LoVo (cell line): ENCODE measurements at regions not wholly inside any gene's neighbourhood (a gene's known extent, or its start where the extent isn't known, plus 50 kb on each side); places are given as distances from the start of the nearest gene placed in this dataset.
A peak's percentile ranks its signal among the peaks of the same experiment; 100 is the strongest.

Source experiments
- DNase-seq: peaks from one replicate; pipeline ENCODE4 v3.0.0-alpha.2; 2016; ENCODE audit warnings: low spot score

DNA sequence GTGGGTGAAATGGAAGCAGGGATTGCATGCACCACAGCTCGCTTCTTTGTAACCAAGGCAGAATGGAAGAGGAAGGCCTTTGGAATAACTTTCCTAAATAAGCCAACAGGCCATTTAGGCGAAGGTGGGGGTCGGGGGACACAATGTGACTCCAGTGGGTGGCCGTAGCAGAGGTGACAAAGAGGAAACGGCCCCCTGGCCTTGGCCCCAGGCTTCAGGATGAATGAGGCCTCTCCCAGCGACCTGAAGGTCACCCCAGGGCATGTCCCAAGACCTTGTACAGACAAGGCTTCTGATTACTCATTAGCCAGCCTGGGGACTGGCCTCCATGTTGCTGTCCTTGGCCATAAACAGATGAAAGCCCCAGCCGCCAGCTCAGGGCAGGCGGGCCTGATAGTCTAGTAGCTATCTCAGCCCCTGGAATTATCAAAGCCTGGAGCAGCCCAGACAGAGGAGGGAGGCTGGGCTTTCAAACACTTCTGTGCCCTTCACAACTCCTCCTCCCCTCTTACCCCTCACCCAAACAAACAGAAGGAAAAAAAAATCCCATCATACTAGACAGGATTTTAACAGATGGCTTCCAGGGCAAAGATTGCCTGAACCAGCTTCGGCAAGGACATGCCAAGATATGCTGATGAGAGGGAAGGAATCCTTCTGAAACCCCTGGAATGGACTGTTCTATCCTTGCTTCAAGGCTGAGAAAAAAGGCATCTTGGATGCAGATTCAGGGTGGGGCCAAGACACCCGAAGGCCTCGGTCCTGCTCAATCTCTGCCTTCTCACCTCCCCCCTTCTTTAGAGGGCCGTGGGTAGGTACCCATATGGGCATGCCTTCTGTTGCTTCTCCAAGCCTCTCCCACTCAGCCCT is 142.3 kb upstream of the PARP11 start:
- no peak for DNase-seq

GRCh38 chr12:4014858-4015224 is 141.6 kb upstream of the PARP11 start:
- DNase-seq: no peak

GRCh38 chr12:4014444-4014843 is 141.2 kb upstream of the PARP11 start:
- DNase-seq: no peak

DNA sequence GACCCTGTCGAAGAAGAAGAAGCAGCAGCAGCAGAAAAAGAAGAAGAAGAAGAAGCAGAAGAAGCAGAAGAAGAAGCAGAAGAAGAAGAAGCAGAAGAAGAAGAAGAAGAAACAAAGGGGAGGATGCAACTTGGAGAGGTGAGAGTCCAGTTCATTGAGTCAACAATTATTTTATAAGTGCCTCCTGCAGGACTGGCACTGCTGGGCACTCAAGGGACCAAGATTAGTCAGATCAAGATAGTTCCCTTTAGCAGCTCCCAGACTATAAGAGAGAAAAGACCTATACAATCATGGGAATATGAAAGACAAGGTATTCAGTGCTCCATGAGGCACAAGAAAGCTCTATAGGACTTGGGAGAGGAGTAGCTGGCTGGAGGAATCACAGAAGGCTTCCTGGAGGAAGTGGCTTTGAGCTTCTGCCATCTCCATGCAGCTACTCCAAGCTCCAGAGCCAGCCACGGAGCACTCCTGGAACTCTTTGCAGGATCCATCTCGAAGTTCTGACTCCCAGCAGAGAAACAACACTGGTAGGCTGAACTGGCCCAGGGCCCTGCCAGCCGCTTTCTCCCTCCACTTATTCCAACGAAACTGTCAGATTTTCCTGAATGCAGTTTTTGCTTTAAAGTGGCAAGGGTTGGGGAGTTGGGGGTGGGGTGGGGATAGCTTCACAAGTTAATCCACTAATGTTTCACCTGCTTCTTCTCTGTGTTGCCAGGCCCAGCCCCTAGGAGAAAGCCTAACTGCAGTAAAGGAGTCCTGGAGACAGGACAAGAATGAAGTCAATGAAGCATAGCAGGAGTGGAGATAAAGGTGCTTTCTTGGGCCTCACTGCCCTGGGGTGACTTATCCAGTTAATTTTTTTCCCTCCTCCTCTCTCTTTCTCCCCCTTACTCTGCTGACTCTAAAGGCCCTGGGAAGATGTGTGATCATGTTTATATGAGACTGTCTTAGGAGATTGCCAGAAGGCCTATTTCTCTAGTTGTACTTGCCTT is 140.1 kb upstream of the PARP11 start:
- no peak for DNase-seq

GRCh38 chr12:4012073-4012472 is 138.9 kb upstream of the PARP11 start:
- DNase-seq: no peak

DNA sequence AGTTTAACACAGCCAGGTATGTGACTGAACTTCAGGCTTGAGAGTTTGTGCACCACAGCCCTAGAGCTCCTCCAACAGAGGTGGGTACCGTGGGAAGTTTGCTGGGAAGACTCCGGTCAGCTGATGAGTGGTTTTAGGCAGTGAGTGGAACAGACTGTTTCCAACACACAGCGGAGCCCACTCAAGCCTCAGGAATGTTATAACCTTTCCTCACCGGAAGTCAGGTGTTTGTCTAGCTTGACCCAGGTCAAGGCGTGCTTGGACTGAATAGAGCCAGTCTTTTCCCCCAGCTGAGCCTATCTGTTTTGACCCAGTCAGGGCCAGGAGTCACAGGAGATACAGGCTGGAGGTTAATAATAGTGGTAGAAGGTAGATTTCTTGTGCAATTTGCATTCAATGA is 138.4 kb upstream of the PARP11 start:
- DNase-seq: peak; percentile 72

DNA sequence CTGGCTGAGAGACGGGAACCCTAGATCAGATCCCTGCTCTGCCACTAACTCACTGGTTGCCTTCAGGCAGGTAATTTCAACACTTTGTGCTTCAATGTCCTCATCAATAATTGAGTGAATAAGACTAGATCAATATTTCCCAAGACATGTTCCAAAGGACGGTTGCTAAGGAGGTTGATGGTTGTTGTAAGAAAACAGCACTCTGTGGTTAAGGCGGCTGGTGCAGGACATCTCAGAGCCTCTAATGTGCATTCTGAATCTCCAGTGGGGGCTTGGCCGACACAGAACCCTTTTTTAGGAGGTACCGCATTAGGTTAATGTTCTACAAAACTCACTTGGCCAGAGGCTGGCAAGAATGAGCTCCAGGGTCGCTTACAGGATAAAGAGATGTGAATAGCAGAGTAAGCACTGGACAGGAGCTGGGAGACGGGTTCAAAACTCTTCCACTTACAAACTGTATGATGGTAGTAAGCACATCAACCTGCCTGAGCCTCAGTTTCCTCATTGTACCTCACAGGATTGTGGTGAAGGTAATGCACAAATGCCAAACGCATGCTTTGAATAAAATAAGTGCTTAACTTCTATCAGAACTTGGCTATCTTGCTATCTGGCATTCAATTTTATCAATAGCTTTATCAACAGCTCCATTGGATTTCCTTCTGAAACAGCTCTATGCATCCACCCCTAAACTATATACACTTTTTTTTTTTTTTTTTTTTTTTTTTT is 136.9 kb upstream of the PARP11 start:
- no peak for DNase-seq

DNA sequence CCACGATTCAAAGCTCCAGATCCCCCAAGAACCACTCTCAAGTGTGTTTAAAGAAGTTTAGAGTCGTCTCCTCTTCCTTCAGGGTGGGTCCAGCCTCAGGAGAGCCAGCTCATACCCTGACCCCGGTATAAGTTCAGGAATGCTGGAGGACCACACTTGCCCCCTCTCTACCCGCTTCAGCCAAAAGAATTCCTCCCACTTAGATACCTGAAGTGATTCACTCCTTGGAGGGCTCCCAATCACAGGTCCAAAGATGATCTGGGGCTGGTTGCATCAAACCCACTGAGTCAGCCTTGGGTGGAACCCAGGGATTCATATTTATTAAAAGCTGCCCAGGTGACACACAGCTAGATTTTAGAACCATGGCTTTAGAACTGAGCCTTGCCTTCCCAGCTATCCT is 133.5 kb upstream of the PARP11 start:
- DNase-seq: peak; percentile 49

DNA sequence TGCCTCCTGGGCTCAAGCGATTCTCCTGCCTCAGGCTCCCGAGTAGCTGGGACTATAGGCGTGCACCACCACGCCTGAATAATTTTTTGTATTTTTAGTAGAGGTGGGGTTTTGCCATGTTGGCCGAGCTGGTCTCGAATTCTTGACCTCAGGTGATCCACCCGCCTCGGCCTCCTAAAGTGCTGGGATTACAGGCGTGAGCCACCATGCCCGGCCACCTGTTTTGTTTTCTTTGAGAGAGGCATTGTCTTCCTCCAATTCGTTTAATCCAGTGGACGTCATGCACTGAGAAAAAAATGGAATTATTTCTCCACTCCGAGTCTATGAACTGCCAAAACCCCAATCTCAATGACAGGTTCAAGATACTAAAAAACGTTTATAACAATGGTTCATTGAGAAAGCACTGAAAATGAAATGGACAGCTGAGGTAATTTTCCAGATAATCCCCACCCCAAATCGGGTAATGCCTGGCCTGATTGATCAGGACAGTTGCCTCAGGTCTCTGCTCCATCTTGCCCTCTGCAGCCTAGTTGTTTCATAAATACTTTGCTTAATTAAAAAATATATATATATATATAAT is 132.7 kb upstream of the PARP11 start:
- DNase-seq: no peak

- DNase-seq: no peak
Measured at GRCh38 chr12:4003576-4003975, 130.4 kb upstream of the PARP11 start.

DNA sequence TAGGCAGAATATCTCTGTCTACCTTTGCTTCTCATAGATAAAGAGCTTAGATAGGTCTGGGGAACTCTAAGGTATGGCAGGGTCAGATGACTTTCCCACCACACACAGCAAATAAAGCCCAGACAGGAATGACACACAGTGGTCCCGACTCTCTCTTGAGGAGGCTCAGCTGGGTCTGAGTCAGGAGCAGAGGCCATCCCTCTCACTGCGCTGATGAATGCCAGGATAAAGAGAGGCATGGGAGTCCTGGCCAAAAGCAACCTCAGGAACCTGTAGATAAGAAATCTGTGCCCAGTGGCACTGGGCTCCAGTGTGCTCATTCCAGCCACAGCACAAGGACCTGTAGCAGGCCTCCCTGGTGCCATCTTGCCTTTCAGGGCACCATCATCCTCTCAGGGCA is 129.4 kb upstream of the PARP11 start:
- no peak for DNase-seq

DNA sequence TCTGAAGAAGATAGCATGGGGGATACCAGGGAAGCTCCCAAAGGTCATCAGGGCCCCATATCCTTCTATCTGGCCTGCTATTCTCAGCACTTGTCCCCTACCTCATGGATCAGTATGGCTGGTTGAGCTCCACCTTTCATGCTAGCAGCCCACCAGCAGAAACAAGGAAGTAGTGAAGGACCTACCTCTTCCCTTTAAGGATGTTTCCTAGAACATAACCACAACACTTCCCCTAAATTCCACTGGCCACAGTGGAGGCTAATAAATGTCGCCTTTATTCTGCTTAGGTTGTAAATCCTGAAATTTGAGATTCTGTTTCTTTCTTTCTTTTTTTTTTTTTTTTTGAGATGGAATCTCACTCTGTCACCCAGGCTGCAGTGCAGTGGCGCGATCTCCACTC is 128.6 kb upstream of the PARP11 start:
- no peak for DNase-seq

DNA sequence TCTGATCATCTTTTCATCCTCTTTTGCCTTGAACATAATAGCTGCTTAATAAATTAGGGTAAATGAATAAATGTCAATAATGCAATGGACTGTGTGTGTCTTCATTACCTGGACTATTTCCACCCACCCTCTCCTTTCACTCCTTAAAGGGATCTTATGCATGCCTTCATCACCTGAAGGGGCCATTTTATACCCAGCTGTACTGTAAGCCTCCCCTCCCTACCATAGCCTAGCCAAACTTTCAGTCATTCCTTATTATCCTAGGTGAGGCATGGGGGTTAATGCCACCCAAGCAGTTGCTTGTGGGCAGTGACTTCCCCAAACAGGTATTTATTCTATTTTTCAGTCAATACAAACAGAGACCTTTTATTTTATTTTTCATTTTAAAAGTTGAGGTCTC is 127.8 kb upstream of the PARP11 start:
- DNase-seq: no peak

GRCh38 chr12:3999904-4000303 is 126.7 kb upstream of the PARP11 start:
- DNase-seq: no peak

DNA sequence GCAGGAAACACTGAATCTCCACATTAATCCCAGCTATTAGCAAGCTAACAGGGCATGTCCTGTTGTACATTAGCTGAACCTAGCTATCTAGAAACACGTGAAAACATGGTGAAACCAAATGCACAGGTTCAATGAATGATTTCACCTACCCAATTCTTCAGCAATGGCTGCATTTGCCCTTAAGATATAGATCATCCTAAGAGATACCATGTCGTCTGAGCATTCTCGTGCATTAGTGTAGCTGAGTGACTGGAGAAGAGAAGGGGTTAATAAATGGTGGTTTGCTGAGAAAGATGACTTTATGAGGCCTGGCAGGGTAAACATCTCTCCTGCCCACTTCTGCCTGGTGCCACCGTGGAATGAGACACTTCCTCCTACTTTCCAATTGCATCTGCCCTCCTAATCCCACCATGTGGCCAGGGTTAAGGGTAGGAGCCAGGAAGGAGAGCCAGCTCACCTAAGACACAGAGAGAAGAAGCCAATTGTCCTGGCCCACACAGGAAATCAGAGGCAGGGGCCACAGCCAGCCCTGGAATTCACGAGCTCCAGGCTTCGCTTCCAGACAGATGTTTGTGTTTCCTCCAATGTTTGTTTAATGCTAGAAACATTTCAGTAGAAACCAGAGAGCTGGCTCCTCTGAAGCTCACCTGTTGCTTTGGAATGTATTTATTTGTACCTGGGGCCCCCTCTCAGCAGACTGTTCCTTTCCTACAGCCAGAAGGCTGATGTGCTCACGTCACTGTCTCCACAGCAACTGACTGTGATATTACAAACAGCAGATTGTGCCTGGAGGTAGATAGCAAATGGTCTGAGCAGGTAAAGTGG is 126.0 kb upstream of the PARP11 start:
- no peak for DNase-seq

DNA sequence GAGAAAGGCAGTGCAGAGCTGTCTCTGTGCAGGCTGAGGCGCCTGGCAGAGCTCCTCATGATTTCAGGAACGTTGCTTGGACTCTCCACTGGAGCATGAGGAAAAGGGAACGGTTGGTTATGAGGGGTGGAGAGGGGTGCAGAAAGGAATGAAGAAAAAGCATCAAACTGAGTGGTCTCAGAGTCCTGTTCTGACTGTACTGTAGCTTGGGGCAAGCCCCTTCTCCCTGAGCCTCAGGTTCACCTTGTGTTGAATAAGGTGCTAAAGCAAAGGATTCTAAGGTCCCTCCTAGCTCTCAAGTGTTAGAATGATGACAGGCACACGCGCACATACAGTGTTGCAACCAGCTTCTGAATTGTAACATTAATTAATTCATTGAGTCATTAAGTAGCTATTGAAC is 125.2 kb upstream of the PARP11 start:
- no peak for DNase-seq

DNA sequence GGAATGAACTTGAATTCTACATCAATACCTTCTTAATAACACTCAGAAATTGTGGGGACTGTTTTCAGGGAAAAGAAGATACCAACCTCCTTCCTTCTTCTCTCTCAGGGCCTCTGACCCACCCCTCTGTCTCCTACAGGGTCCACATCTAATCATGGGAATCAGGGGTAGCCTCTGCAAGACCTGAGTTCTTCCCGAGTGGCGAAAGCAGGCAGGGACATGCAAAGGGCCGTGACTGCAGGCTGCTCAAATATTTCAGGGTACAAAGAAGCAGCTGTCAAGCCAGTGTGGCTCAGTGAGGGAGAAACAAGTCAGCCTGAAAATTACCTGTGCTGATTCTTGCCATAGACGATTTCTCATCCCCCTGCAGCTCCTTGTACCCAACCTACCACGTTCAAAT is 123.1 kb upstream of the PARP11 start:
- DNase-seq: no peak

- DNase-seq: no peak
Measured at GRCh38 chr12:3995306-3995705, 122.1 kb upstream of the PARP11 start.

- no peak for DNase-seq
Measured at GRCh38 chr12:3994500-3994899, 121.3 kb upstream of the PARP11 start.

- no peak for DNase-seq
Measured at GRCh38 chr12:3992945-3993344, 119.7 kb upstream of the PARP11 start.
